AG04449 (cell line): ENCODE measurements at regions not wholly inside any gene's neighbourhood (a gene's known extent, or its start where the extent isn't known, plus 50 kb on each side); places are given as distances from the start of the nearest gene placed in this dataset.

Experiments used
- CTCF ChIA-PET: fragments of 350-600 bp; formaldehyde crosslinking; extraction: SDS; loops from one replicate; lab custom pipeline; 2021; ENCODE audit warnings: antibody characterized with exemption; lab: Yijun Ruan, JAX
- POLR2A ChIA-PET: fragments of 400-600, 350-600 bp; formaldehyde crosslinking; extraction: SDS; loops from one replicate; lab custom pipeline; 2020; ENCODE audit warnings: antibody characterized with exemption, inconsistent platforms; lab: Yijun Ruan, JAX
- DNase-seq: peaks from one replicate; pipeline ENCODE4 v3.0.0-alpha.2; 2010; ENCODE audit warnings: low read depth, low spot score
- H3K4me3 ChIP-seq: 2 replicates; pipeline ENCODE4 v1.5.1; 2011; ENCODE audit warnings: low read depth, mild to moderate bottlenecking, control low read depth, low read length
- TF ChIP-seq, protein P1 (sequence below): IDR thresholded peaks from one replicate; pipeline ENCODE4 v1.5.1; 2011; ENCODE audit warnings: mild to moderate bottlenecking, moderate library complexity, low read length, control low read depth, inconsistent platforms; ENCODE audit not compliant: insufficient read depth; ENCODE audit errors: missing control alignments

DNA sequence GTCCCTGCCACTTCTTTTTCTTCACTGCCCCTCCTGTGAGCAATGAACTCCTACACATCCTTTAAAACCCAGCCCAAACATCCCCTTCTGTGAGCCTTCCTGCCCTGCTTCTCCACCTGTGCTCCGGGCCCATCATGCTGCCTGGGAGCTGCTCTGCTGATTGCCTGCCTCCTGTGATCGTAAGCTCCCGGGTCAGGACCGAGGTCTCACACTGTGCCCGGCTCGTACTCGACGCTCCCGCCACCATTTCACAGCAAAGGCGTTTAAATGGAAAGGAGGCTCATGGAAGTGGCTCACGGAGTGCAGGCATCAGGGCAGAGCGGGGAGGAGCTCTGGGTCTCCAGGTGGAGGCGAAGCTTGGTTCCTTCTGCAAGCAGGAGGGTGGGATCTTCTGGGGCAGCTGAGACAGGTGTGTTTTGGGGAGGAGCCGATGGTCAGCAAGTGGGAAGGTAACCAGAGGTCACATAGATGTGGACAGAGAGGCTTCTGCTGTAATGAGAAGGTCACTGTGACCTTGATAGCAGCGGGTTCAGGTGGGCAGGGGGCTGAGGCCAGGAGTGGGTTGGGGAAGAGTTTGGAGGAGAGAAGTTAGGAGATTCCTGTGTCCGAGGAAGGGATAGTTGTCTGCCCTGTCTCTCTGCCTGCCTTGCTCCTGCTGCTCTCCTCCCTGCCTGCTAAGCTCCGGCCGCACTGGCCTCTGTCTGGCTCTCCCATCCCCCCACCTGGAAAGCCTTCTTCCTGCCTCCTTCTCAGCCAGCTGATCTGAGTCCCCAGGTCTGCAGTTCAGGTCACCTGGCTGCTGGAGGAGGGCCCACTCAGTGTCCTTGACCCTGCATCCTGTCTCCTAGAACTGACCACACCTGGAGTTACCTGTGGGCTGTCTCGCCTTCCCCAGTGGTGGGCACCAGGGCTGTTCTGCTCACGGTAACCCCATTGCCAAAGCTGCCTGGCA, 52.7 kb upstream of the FRMD1 start:
- TF ChIP-seq, protein P1, sequence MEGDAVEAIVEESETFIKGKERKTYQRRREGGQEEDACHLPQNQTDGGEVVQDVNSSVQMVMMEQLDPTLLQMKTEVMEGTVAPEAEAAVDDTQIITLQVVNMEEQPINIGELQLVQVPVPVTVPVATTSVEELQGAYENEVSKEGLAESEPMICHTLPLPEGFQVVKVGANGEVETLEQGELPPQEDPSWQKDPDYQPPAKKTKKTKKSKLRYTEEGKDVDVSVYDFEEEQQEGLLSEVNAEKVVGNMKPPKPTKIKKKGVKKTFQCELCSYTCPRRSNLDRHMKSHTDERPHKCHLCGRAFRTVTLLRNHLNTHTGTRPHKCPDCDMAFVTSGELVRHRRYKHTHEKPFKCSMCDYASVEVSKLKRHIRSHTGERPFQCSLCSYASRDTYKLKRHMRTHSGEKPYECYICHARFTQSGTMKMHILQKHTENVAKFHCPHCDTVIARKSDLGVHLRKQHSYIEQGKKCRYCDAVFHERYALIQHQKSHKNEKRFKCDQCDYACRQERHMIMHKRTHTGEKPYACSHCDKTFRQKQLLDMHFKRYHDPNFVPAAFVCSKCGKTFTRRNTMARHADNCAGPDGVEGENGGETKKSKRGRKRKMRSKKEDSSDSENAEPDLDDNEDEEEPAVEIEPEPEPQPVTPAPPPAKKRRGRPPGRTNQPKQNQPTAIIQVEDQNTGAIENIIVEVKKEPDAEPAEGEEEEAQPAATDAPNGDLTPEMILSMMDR, result no peak
- CTCF ChIA-PET, result interaction anchor here (1.0 to 1.9 kb wide), 3 partner anchors 199 to 224 kb away, joined by 3 to 9 read pairs (median 3); no protein-coding TSS in a partner anchor
- POLR2A ChIA-PET, result no interaction called here
- no peak for DNase-seq
- no peak overlapping the region for H3K4me3 ChIP-seq

DNA sequence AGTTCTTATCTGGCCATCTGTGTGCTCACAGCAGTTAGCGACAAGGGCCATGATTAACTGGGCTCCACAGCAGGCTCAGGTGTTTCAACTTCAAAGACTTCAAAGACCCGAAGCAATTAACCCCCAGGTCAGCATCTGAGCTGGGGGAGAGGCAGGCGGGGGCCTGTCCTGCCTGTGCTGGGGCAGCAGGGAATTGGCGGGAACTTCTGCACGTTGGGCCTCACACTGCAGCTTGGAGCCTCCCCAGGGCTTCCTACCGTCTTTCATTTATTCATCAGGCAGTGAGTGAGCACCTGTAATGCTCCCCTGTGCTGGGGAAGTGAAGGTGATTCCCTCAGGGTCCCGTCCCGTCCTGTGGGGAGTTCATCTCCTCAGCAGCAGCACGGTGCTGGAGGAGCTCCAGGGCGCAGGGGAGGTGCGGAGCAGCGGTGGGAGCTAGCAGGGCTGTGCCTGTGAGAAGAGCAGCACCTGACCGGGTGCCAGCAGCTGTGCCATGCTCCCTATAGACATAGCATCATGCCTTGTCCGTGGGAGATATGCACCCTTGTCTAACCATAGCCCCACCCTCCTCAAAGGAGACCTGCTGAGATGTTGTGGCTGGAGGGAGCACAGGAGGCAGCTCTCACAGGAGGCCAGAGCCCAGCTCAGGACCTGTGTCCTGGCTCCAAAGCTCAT, 51.8 kb upstream of the FRMD1 start:
- no peak for DNase-seq
- CTCF ChIA-PET, result no interaction called here
- POLR2A ChIA-PET, result no interaction called here
- no peak overlapping the region for H3K4me3 ChIP-seq
- TF ChIP-seq, protein P1, result no peak

DNA sequence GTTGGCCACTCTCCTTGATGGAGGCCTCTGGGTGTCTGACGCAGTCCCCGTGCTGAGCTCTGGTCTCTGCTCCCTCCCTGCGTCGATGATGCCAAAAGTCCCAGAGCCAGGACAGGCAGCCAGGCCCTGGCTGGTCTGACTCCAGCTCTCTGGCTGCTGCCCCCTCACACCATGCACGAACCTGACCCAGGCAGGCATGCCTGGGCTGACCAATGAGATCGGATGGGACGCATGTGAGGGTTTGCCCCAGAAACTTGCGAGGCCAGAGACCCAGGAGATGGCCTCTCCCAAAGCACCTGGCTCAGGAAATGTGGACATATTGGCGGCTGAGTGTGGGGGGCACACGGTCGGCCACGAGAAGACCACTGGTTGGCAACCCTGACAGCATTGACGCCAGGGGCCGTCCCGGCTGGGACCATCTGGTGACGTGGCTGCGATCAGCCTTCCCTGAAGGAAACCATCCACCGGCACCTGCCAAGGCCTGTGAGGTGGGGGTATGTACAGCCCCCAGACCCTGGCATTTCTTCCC, 51.2 kb upstream of the FRMD1 start:
- ChIA-PET CTCF (no interaction called here), POLR2A (no interaction called here)
- no peak overlapping the region for H3K4me3 ChIP-seq
- DNase-seq, result no peak
- TF ChIP-seq, protein P1, result no peak

DNA sequence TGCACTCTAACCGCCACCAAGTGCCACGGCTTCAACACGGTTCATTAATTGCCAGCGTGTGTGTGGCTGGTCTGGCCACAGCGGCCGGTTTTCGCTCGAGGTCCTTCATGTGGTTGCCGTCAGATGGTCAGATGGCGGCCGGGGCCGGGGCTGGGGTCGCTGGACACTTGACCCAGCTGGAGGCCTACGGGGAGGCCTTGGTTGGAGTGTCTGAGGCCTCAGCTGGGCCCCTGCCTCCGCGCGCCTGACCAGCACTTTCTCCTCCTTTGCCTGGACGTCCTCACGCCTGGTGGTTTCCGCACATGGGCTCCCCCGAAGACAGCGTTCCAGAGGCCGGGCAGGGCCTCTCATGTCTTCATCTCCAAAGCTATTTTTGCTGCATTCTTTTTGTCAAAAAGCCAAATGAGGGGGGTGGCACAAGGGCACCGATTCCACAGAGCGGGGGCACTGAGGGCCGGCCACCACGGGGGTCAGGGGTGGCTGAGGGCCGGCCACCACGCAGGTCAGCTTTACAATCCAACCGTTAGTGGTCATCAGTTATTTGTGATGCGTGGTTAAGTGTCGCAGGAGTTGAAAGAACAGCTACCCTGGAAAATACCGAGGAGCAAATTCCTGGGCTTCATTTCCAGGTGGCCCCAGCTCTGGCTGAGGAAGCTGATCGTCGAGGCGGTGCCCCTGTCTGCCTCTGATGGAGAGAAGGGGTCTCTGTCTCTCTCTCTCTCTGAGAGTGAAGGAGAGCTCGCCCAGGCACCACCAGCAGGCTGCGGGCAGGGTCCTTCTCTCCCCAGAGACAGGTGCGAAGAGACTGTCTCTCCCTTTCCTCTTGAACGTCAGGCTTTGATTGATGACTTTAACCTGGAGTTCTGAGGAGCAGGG, 50.5 kb upstream of the FRMD1 start:
- ChIA-PET POLR2A (no interaction called here), CTCF (no interaction called here)
- TF ChIP-seq, protein P1, result no peak
- no peak for DNase-seq
- no peak overlapping the region for H3K4me3 ChIP-seq

DNA sequence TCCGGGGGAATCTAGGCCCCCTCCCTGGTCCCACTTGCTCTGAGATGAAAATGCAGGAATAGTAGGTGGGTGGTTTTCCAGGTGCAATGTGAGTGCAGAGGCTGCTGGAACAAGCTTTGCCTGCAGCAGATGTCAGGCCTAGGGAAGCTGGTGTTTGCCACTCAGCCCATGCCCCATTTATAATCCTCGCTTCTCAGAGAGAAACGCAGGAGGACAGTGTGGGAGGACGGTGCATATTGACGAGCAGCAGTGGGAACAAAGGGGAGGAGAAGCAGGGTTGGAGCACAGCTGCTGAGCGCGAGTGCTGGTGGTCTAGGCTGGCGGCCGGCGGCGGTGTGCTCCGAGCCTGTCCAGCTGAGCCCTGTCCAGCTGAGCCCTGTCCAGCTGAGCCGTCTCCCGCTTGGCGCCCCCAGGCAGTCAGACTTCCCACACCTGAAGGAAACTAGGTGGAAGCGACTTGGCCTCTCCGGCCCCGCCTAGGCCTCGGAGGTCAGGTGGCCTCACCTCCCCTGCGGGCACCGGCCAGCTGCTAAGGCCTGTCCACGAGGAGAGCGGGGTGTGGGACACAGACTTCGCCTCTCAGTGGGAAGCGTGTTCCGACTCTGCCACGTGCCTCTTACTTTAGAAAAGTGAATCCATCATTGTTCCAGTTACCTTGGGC, 49.7 kb upstream of the FRMD1 start:
- DNase-seq, result no peak
- POLR2A ChIA-PET, result no interaction called here
- CTCF ChIA-PET, result no interaction called here
- no peak overlapping the region for H3K4me3 ChIP-seq
- TF ChIP-seq, protein P1, result no peak
